ENCODE measurements at regions not wholly inside any gene's neighbourhood (a gene's known extent, or its start where the extent isn't known, plus 50 kb on each side); places are given as distances from the start of the nearest gene placed in this dataset.

DNA sequence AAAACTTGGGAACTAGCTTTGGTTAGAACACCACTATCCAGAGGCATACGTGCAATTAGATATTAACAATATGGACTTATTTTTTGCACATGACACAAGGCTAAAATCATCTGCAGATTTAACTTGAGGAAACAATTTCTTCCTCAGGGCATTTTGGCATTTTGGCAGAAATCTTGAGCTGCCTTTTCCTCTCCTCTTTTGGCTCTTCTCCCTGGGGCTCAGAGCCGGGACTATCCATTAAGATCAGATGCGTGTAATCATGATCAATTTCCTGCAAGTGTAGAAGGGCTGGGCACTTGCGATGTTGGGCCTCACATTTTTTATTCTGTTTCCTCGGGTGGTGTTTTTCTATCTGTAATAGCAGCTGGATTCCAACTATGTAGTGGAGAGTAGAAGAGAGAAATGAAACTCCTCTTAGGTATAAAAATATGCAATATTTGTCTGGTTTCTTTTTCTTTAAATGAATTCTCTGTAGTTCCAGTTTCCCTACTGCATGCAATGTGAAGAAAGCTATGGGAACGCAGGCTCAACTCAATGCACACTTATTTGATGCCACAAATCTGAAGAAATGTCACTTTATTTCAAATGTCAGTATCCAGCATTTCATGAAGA, 1010.8 kb downstream of the FLRT2 start:
- H3K27ac ChIP-seq, result no peak overlapping the region
- TF ChIP-seq, protein P1, sequence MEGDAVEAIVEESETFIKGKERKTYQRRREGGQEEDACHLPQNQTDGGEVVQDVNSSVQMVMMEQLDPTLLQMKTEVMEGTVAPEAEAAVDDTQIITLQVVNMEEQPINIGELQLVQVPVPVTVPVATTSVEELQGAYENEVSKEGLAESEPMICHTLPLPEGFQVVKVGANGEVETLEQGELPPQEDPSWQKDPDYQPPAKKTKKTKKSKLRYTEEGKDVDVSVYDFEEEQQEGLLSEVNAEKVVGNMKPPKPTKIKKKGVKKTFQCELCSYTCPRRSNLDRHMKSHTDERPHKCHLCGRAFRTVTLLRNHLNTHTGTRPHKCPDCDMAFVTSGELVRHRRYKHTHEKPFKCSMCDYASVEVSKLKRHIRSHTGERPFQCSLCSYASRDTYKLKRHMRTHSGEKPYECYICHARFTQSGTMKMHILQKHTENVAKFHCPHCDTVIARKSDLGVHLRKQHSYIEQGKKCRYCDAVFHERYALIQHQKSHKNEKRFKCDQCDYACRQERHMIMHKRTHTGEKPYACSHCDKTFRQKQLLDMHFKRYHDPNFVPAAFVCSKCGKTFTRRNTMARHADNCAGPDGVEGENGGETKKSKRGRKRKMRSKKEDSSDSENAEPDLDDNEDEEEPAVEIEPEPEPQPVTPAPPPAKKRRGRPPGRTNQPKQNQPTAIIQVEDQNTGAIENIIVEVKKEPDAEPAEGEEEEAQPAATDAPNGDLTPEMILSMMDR (conservative IDR thresholded peaks at IDR 0.05), result no peak
- no peak for TF ChIP-seq ZFX (IDR thresholded peaks at IDR 0.05)

DNA sequence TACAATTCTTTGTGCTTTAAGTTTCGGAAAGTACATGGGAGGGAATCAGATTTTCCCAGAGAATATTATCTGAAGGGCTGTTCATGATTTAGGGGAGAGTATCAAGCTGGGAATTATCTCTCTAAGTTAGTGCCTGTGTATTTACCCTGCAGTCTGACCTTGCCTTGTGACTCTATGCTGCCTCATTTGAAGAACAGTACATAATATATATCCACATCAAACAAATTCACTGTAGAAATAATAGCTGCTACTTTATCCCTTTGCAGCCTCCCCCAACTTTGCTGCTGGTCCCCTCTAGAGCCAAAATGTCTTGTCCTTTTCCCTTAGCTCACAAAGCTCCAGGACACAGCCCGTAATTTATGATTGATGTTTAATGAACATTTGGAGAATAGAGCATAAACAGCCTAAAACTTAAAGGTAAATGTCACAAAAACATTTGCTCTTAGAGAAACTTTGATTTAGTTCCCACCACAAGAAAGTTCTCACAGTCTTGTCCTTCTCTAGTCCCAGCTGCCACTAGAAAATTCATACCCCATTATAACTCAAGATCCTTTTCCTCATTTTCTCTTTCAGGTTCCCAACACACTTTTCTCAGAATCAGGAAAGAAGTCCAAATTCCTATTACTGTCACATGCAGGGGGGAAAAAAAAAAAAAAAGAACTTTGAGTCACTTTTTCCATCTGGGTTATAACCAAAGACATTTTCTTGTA, 1009.6 kb downstream of the FLRT2 start:
- TF ChIP-seq, protein P1 (conservative IDR thresholded peaks at IDR 0.05), result no peak
- TF ChIP-seq ZFX (IDR thresholded peaks at IDR 0.05), result no peak
- H3K27ac ChIP-seq, result no peak overlapping the region

GRCh38 chr14:86533834-86534233, 1003.9 kb downstream of the FLRT2 start:
- no peak overlapping the region for H3K27ac ChIP-seq
- TF ChIP-seq, protein P1 (conservative IDR thresholded peaks at IDR 0.05), result no peak
- TF ChIP-seq ZFX (IDR thresholded peaks at IDR 0.05), result no peak

DNA sequence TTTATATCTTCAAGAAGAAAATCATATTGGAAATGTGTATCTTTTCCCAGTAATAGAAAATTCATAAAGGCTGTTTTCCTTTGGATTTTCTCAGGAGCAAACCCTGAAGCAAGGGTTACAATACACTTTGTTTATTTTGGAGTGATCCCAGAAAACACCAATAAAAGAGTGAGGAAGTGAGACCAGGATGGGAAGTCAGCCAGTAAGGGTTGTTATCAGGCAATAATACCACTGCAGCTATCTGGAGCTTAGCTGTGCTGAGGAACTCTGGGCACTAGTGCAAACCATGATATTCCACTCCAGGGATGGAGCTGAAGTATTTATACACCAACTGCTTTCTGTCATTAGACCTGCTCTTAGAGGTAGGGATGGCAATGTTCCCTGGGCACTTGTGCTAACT, 1002.3 kb downstream of the FLRT2 start:
- no peak overlapping the region for H3K27ac ChIP-seq

GRCh38 chr14:86530457-86530856, 1000.5 kb downstream of the FLRT2 start:
- TF ChIP-seq, protein P1 (conservative IDR thresholded peaks at IDR 0.05), result no peak
- TF ChIP-seq ZFX (IDR thresholded peaks at IDR 0.05), result no peak
- no peak overlapping the region for H3K27ac ChIP-seq

More for the DNA sequence above, 1002.3 kb downstream of the FLRT2 start:
- TF ChIP-seq, protein P1 (conservative IDR thresholded peaks at IDR 0.05), result no peak

DNA sequence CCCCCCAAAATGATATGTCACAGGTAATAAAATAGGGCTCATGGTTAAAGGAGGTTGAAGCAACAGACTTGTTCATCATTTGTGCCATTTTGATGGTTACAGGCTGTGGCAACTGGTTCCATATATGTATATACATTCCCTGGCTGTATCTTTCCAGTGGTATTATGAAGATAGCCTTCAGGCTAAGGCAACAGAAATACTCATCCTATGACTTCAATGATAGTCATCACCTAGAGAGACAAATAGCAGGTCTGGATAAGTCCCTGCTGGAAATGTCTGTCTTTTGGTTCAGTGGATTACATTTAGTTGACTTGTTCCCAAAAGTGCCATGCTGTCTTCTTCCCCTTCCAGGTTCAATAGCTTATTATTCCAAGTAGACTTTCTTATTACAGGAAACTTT, 997.4 kb downstream of the FLRT2 start:
- H3K27ac ChIP-seq, result no peak overlapping the region
- TF ChIP-seq, protein P1 (conservative IDR thresholded peaks at IDR 0.05), result no peak
- TF ChIP-seq ZFX (IDR thresholded peaks at IDR 0.05), result no peak

GRCh38 chr14:86525673-86526072, 995.7 kb downstream of the FLRT2 start:
- no peak overlapping the region for H3K27ac ChIP-seq
- TF ChIP-seq ZFX (IDR thresholded peaks at IDR 0.05), result no peak
- TF ChIP-seq, protein P1 (conservative IDR thresholded peaks at IDR 0.05), result no peak

Data from C4-2B (cell line).